Pons (tissue), 1 donor: ENCODE measurements at regions not wholly inside any gene's neighbourhood (a gene's known extent, or its start where the extent isn't known, plus 50 kb on each side); places are given as distances from the start of the nearest gene placed in this dataset.

Experiments used
- DNase-seq: peaks from one replicate; pipeline ENCODE4 v3.0.0-alpha.2; 2016; ENCODE audit warnings: low spot score

DNA sequence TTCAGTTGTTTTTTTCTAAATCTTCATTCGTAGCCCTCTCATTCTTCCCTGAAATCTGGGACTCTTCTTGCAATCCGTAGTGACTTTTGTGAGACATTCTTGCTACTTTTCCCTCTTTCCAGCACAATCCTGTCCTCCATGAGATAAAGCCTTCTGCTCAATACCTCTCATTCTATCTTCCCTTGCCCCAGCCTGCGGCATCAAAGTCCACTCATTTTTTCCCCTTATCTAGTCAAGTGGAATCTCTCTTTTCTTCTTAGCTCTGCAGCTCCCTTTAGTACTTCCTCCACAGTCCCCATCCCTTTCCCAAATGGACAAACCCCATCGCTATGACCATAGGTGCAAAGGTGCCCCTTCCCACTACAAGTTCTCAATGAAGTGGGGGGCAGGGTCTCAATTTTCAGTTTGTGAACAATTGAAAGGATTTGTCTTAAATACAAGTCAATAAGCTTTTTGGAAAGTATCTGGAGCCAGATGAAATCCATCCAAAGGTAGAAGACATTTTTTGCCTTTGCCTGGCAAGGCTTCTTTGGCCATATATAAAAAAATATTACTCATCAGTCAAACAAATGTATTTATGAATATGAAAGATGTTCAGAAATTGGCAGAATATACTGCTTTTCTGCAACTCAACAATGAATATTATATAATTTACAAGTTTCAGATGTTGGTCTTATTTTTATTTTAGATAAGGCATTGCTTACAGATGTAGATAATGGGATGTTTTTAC is 179.4 kb downstream of the SNAPC1 start:
- no peak for DNase-seq

GRCh38 chr14:61948376-61948775 is 186.2 kb downstream of the SNAPC1 start:
- no peak for DNase-seq

DNA sequence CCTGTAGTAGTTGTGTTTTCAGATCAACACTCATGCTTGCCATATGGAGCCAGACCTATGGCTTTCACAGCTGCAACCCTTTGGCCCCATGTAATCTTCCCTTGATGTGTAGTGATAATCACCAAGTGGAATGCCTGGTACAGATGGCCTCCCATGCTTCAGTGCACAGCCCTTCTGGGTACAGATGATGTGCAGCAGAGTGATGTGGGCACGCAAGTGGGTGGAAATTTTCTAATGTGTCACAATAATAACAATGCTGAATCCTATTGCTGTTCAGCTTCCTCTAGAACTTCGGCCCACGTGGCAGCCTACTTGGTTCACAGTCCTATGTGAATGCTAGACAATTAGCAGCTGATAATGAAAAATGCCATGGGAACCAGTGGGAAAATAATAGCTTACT is 188.1 kb downstream of the SNAPC1 start:
- DNase-seq = no peak

DNA sequence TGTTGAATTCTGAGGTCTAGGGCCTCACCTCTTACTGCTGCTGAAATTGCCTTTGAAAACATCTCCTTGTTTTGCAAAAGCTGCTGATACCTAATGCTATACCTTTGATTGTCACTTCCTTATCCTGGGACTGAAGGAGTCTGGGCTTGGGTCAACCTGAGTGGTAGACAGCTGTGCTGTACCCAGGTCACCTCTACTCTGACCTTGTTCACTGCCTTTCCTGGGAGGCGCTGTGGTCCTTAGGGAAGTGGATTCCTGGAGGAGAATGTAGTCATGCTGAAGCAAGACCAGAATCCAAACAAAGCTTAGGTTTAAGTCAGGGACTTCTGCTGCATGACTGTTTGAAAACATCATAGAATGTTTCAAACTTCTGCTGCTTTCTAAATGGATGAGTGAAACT is 191.4 kb downstream of the SNAPC1 start:
- no peak for DNase-seq

DNA sequence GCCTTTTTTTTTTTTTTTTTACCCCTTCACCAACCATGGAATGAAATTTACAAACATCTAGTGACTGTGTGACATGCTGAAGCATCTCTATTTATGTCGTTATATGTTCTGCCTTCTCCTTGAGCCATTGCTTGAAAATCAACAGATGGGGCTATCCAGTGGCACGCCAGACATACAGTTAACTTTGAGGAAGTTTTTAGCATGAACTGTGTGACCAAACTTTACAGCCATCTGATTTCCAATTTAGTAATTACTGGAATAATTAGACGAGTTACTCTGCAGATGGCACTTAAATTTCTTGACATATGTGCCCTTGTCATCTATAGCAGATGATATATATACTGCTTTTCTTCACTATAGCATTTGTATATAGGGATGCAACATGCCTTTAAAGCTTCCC is 192.1 kb downstream of the SNAPC1 start:
- no peak for DNase-seq

GRCh38 chr14:61956517-61956916 is 194.3 kb downstream of the SNAPC1 start:
- no peak for DNase-seq

GRCh38 chr14:61959348-61959747 is 197.1 kb downstream of the SNAPC1 start:
- no peak for DNase-seq

DNA sequence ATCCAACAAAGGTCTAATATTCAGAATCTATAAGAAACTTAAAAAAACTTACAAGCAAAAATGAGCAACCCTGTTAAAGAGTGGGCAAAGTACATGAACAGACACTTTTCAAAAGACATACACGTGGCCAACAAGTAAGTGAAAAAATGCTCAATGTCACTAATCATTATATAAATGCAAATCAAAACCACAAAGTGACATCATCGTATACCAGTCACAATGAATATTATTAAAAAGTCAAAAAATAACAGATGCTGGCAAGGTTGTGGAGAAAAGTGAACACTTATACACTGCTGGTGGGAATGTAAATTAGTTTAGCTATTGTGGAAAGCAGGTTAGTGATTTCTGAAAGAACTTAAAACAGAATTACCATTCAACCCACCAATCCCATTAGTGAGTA is 199.1 kb downstream of the SNAPC1 start:
- no peak for DNase-seq

- DNase-seq = no peak
Measured at GRCh38 chr14:61963926-61964325, 201.7 kb downstream of the SNAPC1 start.

- no peak for DNase-seq
Measured at GRCh38 chr14:61965030-61965745, 203.0 kb downstream of the SNAPC1 start.

- DNase-seq = no peak
Measured at GRCh38 chr14:61968207-61968606, 206.0 kb downstream of the SNAPC1 start.

DNA sequence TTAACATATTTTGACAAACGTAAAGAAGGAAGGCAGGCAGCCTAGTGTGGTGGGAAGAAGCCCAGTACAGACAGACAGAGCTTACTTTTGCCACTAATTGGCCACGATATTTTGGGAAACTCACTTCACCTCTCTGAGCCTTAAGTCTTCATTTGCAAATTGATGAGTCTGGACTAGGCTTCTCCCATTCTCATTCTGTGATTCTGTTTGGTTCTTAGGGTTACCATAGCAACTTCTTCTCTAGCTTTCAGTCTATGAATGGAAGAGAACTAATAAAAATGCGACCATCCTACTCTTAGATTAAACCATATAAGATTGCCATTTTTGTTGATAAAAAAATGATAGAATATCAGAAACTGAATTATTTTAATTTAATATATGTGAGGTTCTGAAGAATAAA is 210.5 kb downstream of the SNAPC1 start:
- DNase-seq = no peak

- DNase-seq = no peak
Measured at GRCh38 chr14:61973981-61974380, 211.8 kb downstream of the SNAPC1 start.

DNA sequence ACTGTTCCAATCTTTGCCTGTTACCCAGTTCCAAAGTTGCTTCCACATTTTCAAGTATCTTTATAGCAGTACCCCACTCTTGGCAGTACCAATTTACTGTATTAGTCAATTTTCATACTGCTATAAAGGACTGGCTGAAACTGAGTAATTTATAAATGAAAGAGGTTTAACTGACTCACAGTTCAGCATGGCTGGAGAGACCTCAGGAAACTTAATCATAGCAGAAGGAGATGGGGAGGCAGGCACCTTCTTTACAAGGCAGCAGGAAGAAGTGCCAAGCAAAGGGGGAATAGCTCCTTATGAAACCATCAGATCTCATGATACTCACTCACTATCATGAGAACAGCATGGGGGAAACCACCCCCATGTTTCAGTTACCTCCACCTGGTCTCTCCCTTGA is 215.0 kb downstream of the SNAPC1 start:
- no peak for DNase-seq

DNA sequence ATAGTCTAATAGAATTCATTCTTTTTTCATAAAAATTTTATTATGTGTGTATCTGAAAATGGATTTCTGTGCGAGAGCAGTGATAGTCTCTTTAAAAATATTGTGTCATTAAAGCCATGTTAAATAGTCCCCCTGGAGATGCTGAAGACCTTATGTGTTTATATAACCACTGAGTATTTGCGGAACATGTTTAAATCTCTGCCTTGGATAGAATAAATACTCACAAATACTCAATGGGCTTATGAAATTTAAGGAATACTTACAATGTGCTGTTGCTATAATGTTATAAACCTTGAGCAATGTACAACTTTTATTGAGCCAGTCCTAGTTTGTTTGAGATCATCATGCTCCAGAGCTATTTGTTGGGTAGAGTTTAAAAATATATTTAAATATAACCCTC is 226.0 kb downstream of the SNAPC1 start:
- no peak for DNase-seq

DNA sequence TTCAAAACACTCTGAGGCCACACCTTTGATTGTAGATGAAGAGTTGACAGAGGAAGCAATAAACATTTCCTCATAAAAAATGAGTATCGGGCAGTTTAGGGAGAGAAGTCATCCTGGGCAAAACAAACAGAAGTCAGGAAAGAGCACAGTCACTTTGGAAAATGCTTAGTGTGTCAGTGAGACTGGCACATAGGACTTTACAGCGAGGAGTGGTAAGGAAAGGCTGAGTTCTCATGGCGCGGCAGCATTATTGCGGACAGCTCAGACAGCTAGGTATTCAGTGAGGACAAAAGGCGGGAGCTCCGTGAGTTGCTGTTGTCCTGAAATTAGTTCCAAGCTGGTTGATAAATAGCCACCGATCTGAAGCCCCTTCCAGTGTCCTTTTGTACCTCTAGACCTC is 229.9 kb downstream of the SNAPC1 start:
- DNase-seq = no peak

GRCh38 chr14:61992926-61993325 is 230.7 kb downstream of the SNAPC1 start:
- DNase-seq = no peak

GRCh38 chr14:61994589-61994988 is 232.4 kb downstream of the SNAPC1 start:
- no peak for DNase-seq

DNA sequence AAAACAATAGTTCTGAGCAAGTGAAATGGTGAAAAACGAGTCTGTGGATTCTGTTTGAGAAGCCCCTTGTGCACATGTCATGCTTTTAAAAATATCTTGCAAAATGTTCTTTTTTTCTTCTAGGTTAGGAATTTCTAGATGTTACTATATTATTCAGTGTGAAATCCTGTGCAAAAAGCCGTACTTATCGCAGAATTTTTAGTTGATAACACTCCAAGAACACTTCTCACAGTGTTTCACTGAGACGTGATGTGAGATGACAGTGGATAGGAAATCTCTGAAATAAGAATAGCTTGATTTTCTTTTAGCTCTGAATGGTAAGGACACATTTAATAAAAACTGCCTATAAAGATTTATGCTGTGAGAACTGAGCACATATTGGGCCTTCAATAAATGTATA is 234.5 kb downstream of the SNAPC1 start:
- no peak for DNase-seq

GRCh38 chr14:61997161-61997560 is 234.9 kb downstream of the SNAPC1 start:
- no peak for DNase-seq

- no peak for DNase-seq
Measured at GRCh38 chr14:62001963-62002362, 239.7 kb downstream of the SNAPC1 start.

DNA sequence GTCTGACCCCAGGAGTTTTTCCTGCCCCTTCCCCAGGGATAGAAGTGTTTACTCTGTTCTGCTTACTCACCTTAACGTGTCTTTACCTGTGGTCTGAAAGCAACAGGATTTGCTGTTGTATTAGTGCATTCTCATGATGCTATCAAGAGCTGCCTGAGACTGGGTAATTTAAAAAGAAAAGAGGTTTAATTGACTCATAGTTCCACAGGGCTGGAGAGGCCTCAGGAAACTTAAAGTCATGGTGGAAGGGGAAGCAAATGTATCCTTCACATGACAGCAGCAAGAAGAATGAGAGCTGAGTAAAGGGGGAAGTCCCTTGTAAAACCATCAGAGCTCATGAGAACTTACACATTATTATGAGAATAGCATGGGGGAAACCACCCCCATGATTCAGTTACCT is 240.4 kb downstream of the SNAPC1 start:
- no peak for DNase-seq

DNA sequence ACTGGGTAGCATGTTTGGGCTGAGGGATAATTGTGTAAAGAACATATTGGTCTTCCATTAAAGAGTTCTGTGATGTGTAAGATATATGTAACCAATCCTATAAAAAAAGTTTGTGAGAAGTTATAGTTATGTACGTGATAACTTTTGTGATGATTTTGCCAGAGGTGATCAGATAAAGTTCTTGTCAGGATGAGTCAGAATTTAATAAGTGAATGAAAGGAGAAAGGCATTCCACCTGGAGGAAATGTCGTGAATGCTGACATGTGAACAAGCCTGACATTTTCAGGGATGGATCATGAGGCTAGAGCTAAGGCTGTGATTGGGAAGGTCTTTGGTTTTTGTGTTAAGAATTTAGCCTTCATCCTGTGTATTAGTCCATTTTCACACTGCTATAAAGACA is 241.5 kb downstream of the SNAPC1 start:
- no peak for DNase-seq
